Neuronal stem cell (in vitro differentiated cells): ENCODE measurements at regions not wholly inside any gene's neighbourhood (a gene's known extent, or its start where the extent isn't known, plus 50 kb on each side); places are given as distances from the start of the nearest gene placed in this dataset.

Experiments
- DNase-seq: peaks from one replicate; pipeline ENCODE4 v3.0.0-alpha.2; 2013; ENCODE audit warnings: low spot score
- H2AFZ ChIP-seq: one replicate; pipeline ENCODE4 v1.6.1; 2013; ENCODE audit warnings: mild to moderate bottlenecking, low read length, inconsistent platforms
- H2AK5ac ChIP-seq: 2 replicates; pipeline ENCODE4 v1.6.1; 2013; ENCODE audit warnings: low read depth, mild to moderate bottlenecking, inconsistent platforms, low read length, moderate library complexity, mixed read lengths
- H2BK120ac ChIP-seq: 2 replicates; pipeline ENCODE4 v1.6.1; 2013; ENCODE audit warnings: low read depth, mild to moderate bottlenecking, inconsistent platforms, low read length, moderate library complexity, mixed read lengths
- H2BK12ac ChIP-seq: one replicate; pipeline ENCODE4 v1.6.1; 2013; ENCODE audit warnings: low read length, inconsistent platforms
- H2BK15ac ChIP-seq: 2 replicates; pipeline ENCODE4 v1.6.1; 2013; ENCODE audit warnings: mild to moderate bottlenecking, low read length, inconsistent platforms, mixed read lengths
- H2BK5ac ChIP-seq: one replicate; pipeline ENCODE4 v1.6.1; 2013; ENCODE audit warnings: inconsistent platforms, mild to moderate bottlenecking, low read length, moderate library complexity
- H3K14ac ChIP-seq: one replicate; pipeline ENCODE4 v1.6.1; 2013; ENCODE audit warnings: low read length, inconsistent platforms
- H3K18ac ChIP-seq: 2 replicates; pipeline ENCODE4 v1.6.1; 2013; ENCODE audit warnings: low read length, inconsistent platforms
- H3K23ac ChIP-seq: 2 replicates; pipeline ENCODE4 v1.6.1; 2013; ENCODE audit warnings: low read depth, mild to moderate bottlenecking, mixed read lengths, low read length, inconsistent platforms; ENCODE audit not compliant: poor library complexity
- H3K27ac ChIP-seq: replicated peaks from 3 replicates; pipeline ENCODE4 v1.5.1; 2013; ENCODE audit warnings: low read length, inconsistent platforms
- H3K27me3 ChIP-seq, 3 experiments: 2 replicates each; pipeline ENCODE4 v1.6.1; 2013; ENCODE audit warnings: low read length in 3 of 3, mild to moderate bottlenecking in 2 of 3, inconsistent platforms in 1 of 3, low read depth in 1 of 3, mixed read lengths in 1 of 3, moderate library complexity in 1 of 3; ENCODE audit not compliant: control insufficient read depth in 3 of 3, insufficient read depth in 3 of 3
- H3K36me3 ChIP-seq, 2 donors: replicated peaks in 1 of 2; 2 replicates each; pipeline ENCODE4 v1.6.1; 2013; ENCODE audit warnings: low read length in 2 of 2; ENCODE audit not compliant: control insufficient read depth in 2 of 2, insufficient read depth in 2 of 2
- H3K4ac ChIP-seq: 2 replicates; pipeline ENCODE4 v1.6.1; 2013; ENCODE audit warnings: inconsistent platforms, mild to moderate bottlenecking, low read length, moderate library complexity
- H3K4me1 ChIP-seq, 2 donors: 1 replicate in 1 of 2; 2 replicates in 1 of 2; pipeline ENCODE4 v1.6.1; 2013; ENCODE audit warnings: low read length in 2 of 2, low read depth in 1 of 2; ENCODE audit not compliant: control insufficient read depth in 2 of 2, insufficient read depth in 1 of 2
- H3K4me2 ChIP-seq: one replicate; pipeline ENCODE4 v1.6.1; 2013; ENCODE audit warnings: mild to moderate bottlenecking, low read length, inconsistent platforms; ENCODE audit not compliant: insufficient read depth, poor library complexity, severe bottlenecking
- H3K4me3 ChIP-seq, 2 donors: 2 replicates each; pipeline ENCODE4 v1.5.1; 2013; ENCODE audit warnings: low read length in 2 of 2, mild to moderate bottlenecking in 2 of 2, inconsistent platforms in 1 of 2, moderate library complexity in 1 of 2
- H3K79me1 ChIP-seq: one replicate; pipeline ENCODE4 v1.6.1; 2013; ENCODE audit warnings: low read depth, mild to moderate bottlenecking, inconsistent platforms, low read length, moderate library complexity
- H3K9ac ChIP-seq: one replicate; pipeline ENCODE4 v1.6.1; 2013; ENCODE audit warnings: mild to moderate bottlenecking, low read depth, low read length, inconsistent platforms; ENCODE audit not compliant: poor library complexity
- H3K9me3 ChIP-seq, 2 donors: replicated peaks in 1 of 2; 2 replicates each; pipeline versions ENCODE3 to v1.6.1; 2013; ENCODE audit warnings: low read length in 2 of 2, mild to moderate bottlenecking in 2 of 2, inconsistent platforms in 1 of 2, low read depth in 1 of 2, mixed read lengths in 1 of 2, moderate library complexity in 1 of 2; ENCODE audit not compliant: control insufficient read depth in 2 of 2, insufficient read depth in 1 of 2
- H4K8ac ChIP-seq: one replicate; pipeline ENCODE4 v1.6.1; 2013; ENCODE audit warnings: low read depth, mild to moderate bottlenecking, inconsistent platforms, low read length, moderate library complexity
- H4K91ac ChIP-seq: one replicate; pipeline ENCODE4 v1.6.1; 2013; ENCODE audit warnings: low read length, low read depth, mild to moderate bottlenecking, inconsistent platforms; ENCODE audit not compliant: poor library complexity
- WGBS, 2 donors: extraction: QIAGEN DNeasy Blood & Tissue Kit; methylation state at CpG; one replicate each; pipeline ENCODE4 v1.1.7; 2013; ENCODE audit warnings: missing lambda C conversion rate in 2 of 2, mixed read lengths in 1 of 2; ENCODE audit not compliant: insufficient read length in 2 of 2, insufficient replicate concordance in 1 of 2; ENCODE audit errors: extremely low coverage in 2 of 2; 5-methylcytosine and 5-hydroxymethylcytosine counted together

- no peak overlapping the region for H4K8ac ChIP-seq
- H3K14ac ChIP-seq = no peak overlapping the region
- no peak overlapping the region for H3K4me2 ChIP-seq
- H4K91ac ChIP-seq = no peak overlapping the region
- no peak overlapping the region for H2BK120ac ChIP-seq
- no peak overlapping the region for H3K9ac ChIP-seq
- no CpG with 5 or more reads among the region's 6 CpGs for WGBS, 2 donors
- H3K36me3 ChIP-seq = no peaks in the 10 kb centered on the region
- no peak overlapping the region for H3K4ac ChIP-seq
- no peak overlapping the region for H3K18ac ChIP-seq
- H3K27me3 ChIP-seq = no peaks in the 10 kb centered on the region
- H3K4me1 ChIP-seq = peaks cover 15% of the 10 kb centered on the region in 2 donors
- H3K23ac ChIP-seq = no peak overlapping the region
- H2AK5ac ChIP-seq = no peak overlapping the region
- no peaks in the 10 kb centered on the region for H3K9me3 ChIP-seq
- no peaks in the 10 kb centered on the region for H3K79me1 ChIP-seq
- DNase-seq = no peak
- no peak overlapping the region for H3K27ac ChIP-seq
- no peak overlapping the region for H2AFZ ChIP-seq
- H2BK12ac ChIP-seq = peak overlapping the region; percentile 17
- no peak overlapping the region for H2BK5ac ChIP-seq
- no peak overlapping the region for H2BK15ac ChIP-seq
- H3K4me3 ChIP-seq = no peak overlapping the region
These were observed 110.0 kb downstream of the GLUL start for GRCh38 chr1:182281541-182281940.

GRCh38 chr1:182280504-182280900 lies 111.1 kb downstream of the GLUL start:
- no peak overlapping the region for H4K8ac ChIP-seq
- no peak overlapping the region for H2BK120ac ChIP-seq
- no peaks in the 10 kb centered on the region for H3K79me1 ChIP-seq
- no peak overlapping the region for H2BK12ac ChIP-seq
- DNase-seq = no peak
- no peak overlapping the region for H3K9ac ChIP-seq
- H3K27ac ChIP-seq = peak overlapping the region; percentile 62
- peaks cover 15% of the 10 kb centered on the region in 2 donors for H3K4me1 ChIP-seq
- no peaks in the 10 kb centered on the region for H3K27me3 ChIP-seq
- no CpG with 5 or more reads among the region's 2 CpGs for WGBS, 2 donors
- peak overlapping the region; percentile 72 for H2AFZ ChIP-seq
- no peak overlapping the region for H2BK5ac ChIP-seq
- H3K4me2 ChIP-seq = no peak overlapping the region
- H3K36me3 ChIP-seq = no peaks in the 10 kb centered on the region
- no peaks in the 10 kb centered on the region for H3K9me3 ChIP-seq
- peak overlapping the region; percentile 9 for H3K18ac ChIP-seq
- H4K91ac ChIP-seq = no peak overlapping the region
- no peak overlapping the region for H2BK15ac ChIP-seq
- no peak overlapping the region for H3K4ac ChIP-seq
- no peak overlapping the region for H3K4me3 ChIP-seq
- H3K23ac ChIP-seq = no peak overlapping the region
- H3K14ac ChIP-seq = no peak overlapping the region
- no peak overlapping the region for H2AK5ac ChIP-seq

- no peak overlapping the region for H2BK5ac ChIP-seq
- H2AK5ac ChIP-seq = no peak overlapping the region
- H3K9me3 ChIP-seq = no peaks in the 10 kb centered on the region
- H3K4me3 ChIP-seq = no peak overlapping the region
- no peak overlapping the region for H3K23ac ChIP-seq
- no peak overlapping the region for H3K4ac ChIP-seq
- peak overlapping the region; percentile 72 for H2AFZ ChIP-seq
- H3K27me3 ChIP-seq = no peaks in the 10 kb centered on the region
- no peaks in the 10 kb centered on the region for H3K79me1 ChIP-seq
- H3K18ac ChIP-seq = peak overlapping the region; percentile 9
- no peak overlapping the region for H3K9ac ChIP-seq
- H2BK120ac ChIP-seq = no peak overlapping the region
- H2BK15ac ChIP-seq = no peak overlapping the region
- WGBS, 2 donors = no CpG with 5 or more reads among the region's 9 CpGs
- H3K36me3 ChIP-seq = no peaks in the 10 kb centered on the region
- no peak overlapping the region for H4K8ac ChIP-seq
- H3K14ac ChIP-seq = no peak overlapping the region
- peak; percentile 46 for DNase-seq
- peak overlapping the region; percentile 62 for H3K27ac ChIP-seq
- no peak overlapping the region for H2BK12ac ChIP-seq
- peak overlapping the region; percentile 11 for H3K4me2 ChIP-seq
- H3K4me1 ChIP-seq = peaks cover 15% of the 10 kb centered on the region in 2 donors
- H4K91ac ChIP-seq = no peak overlapping the region
These were observed 111.7 kb downstream of the GLUL start for GRCh38 chr1:182279724-182280503.

- Histone ChIP-seq H2AK5ac (no peak overlapping the region), H3K9ac (no peak overlapping the region), H3K4me1 (peaks cover 15% of the 10 kb centered on the region in 2 donors), H3K27me3 (no peaks in the 10 kb centered on the region), H3K4me3 (no peak overlapping the region), H3K9me3 (no peaks in the 10 kb centered on the region), H2BK12ac (no peak overlapping the region), H3K14ac (no peak overlapping the region), H4K8ac (no peak overlapping the region), H3K36me3 (no peaks in the 10 kb centered on the region), H2BK15ac (no peak overlapping the region), H2AFZ (peak overlapping the region; percentile 72), H3K4me2 (no peak overlapping the region), H4K91ac (peak overlapping the region; percentile 14), H3K27ac (no peak overlapping the region), H3K18ac (no peak overlapping the region), H3K4ac (no peak overlapping the region), H3K23ac (no peak overlapping the region), H3K79me1 (no peaks in the 10 kb centered on the region), H2BK120ac (no peak overlapping the region), H2BK5ac (no peak overlapping the region)
- no CpG with 5 or more reads among the region's 7 CpGs for WGBS, 2 donors
- no peak for DNase-seq
These were observed 112.3 kb downstream of the GLUL start for GRCh38 chr1:182279302-182279701.
